HUES6 (cell line): ENCODE measurements at regions not wholly inside any gene's neighbourhood (a gene's known extent, or its start where the extent isn't known, plus 50 kb on each side); places are given as distances from the start of the nearest gene placed in this dataset.
"Not testable (repeated sequence)": the region's sequence is repeated elsewhere in the genome, so short reads cannot be mapped to it uniquely, and the experiment has no call there.

Experiments used
- H3K27ac ChIP-seq: 2 replicates; pipeline ENCODE4 v1.7.0; 2013; ENCODE audit warnings: low read depth, mild to moderate bottlenecking, low read length, inconsistent platforms
- H3K27me3 ChIP-seq: 2 replicates; pipeline ENCODE4 v1.6.1; 2013; ENCODE audit warnings: low read length; ENCODE audit not compliant: control insufficient read depth, insufficient read depth
- H3K36me3 ChIP-seq: 2 replicates; pipeline ENCODE4 v1.6.1; 2013; ENCODE audit warnings: low read length; ENCODE audit not compliant: control insufficient read depth, insufficient read depth
- H3K4me1 ChIP-seq: 2 replicates; pipeline ENCODE4 v1.6.1; 2013; ENCODE audit warnings: low read length; ENCODE audit not compliant: control insufficient read depth, insufficient read depth
- H3K4me3 ChIP-seq: 2 replicates; pipeline ENCODE4 v1.5.1; 2013; ENCODE audit warnings: low read depth, low read length
- H3K9ac ChIP-seq: one replicate; pipeline ENCODE4 v1.6.1; 2013; ENCODE audit warnings: mild to moderate bottlenecking, low read length
- H3K9me3 ChIP-seq: 2 replicates; pipeline ENCODE4 v1.6.1; 2013; ENCODE audit warnings: low read depth, low read length; ENCODE audit not compliant: control insufficient read depth, insufficient read depth

DNA sequence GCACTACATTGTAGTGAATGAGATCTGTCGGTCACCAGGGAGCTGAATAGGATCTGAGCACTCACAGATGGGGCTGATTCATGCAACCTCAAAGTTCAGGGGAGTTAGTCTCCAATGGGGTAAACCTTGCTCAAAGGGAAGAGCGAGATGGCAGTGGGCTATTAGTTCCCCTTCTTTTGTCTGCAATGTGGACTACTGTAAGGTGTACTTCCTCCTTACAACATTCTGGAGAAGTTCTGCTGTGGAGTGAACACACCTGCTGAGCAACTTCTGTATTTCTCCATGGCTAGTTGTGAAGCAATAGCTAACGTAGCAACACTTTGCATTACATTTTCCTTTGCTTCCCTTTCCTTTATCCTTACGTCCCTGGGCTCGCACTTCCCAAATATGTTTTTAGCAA lies 134.3 kb upstream of the B3GAT2 start:
- Histone ChIP-seq H3K27ac (no peak overlapping the region), H3K9ac (no peak overlapping the region), H3K27me3 (no peaks in the 10 kb centered on the region), H3K4me3 (no peak overlapping the region), H3K4me1 (no peaks in the 10 kb centered on the region), H3K9me3 (no peaks in the 10 kb centered on the region), H3K36me3 (no peaks in the 10 kb centered on the region)

DNA sequence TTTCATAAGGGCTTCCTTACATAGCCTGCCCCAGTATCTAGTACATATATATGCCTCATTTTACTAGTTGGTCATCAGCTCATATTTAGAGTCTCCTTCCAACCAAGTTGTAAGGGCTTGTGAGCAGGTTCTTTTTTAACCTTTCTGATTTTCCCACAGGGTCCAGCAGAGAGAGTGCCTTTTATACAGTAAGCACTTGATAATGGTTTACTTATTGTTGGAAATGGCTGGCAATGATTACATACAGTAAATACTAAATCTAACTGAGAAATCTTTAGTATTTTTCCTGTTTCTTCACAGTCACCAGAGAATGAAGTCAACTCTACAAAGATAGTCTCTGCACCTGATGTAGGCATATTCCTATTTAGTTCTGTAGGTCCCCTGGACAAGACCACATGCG lies 135.1 kb upstream of the B3GAT2 start:
- Histone ChIP-seq H3K36me3 (no peaks in the 10 kb centered on the region), H3K4me1 (no peaks in the 10 kb centered on the region), H3K27me3 (no peaks in the 10 kb centered on the region), H3K4me3 (no peak overlapping the region), H3K9ac (no peak overlapping the region), H3K9me3 (no peaks in the 10 kb centered on the region), H3K27ac (no peak overlapping the region)

DNA sequence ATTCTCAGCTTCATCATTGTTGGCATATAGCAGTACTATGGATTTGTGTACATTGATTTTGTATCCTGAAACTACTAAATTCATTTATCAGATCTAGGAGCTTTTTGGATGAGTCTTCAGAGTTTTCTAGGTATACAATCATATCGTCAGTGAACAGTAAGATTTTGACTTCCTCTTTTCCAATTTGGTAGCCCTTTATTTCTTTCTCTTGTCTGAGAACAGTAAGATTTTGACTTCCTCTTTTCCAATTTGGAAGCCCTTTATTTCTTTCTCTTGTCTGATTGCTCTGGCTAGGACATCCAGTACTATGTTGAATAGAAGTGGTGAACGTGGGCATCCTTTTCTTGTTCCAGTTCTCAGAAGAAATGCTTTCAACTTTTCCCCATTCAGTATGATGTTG lies 140.4 kb upstream of the B3GAT2 start:
- H3K27me3 ChIP-seq, H3K27ac ChIP-seq, H3K36me3 ChIP-seq, H3K9ac ChIP-seq, H3K9me3 ChIP-seq, H3K4me3 ChIP-seq, H3K4me1 ChIP-seq: not testable (repeated sequence)

DNA sequence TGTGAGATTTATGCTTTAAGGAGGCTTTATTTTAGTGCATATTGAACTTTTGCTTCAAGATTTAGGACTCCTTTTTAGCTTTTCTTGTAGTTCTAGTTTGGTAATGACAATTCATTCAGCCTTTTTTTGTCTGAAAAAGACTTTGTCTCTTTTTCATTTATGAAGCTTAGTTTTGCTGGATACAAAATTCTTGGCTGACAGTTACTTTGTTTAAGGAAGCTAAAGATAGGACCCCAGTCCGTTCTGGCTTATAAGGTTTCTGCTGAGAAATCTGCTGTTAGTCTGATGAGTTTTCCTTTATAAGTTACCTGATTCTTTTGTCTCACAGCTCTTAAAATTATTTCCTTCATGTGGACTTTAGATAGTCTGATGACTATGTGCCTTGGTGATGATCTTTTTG lies 142.8 kb upstream of the B3GAT2 start:
- Histone ChIP-seq H3K27me3 (no peaks in the 10 kb centered on the region), H3K36me3 (no peaks in the 10 kb centered on the region), H3K4me1 (no peaks in the 10 kb centered on the region), H3K9me3 (peaks cover 5% of the 10 kb centered on the region; the same call in 1 of the 2 replicates), H3K4me3 (no peak overlapping the region), H3K9ac (no peak overlapping the region), H3K27ac (no peak overlapping the region)

DNA sequence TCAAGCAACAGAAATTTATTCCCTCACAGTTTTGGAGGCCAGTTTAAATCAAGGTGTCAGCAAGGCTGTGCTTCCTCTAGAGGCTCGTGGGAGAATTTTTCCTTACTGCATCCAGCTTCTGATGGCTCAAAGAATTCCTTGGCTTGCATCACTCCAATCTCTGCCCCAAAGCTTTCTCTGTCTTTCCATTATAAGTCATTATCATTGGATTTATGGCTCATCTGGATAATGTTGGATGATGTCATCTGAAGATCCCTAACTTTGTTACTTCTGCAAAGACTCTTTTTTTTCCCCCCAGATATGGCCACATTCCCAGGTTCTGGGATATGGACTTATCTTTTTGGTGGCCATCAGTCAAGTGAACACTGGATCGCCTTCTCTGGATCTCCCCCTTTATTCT lies 146.3 kb upstream of the B3GAT2 start:
- Histone ChIP-seq H3K36me3 (no peaks in the 10 kb centered on the region), H3K9me3 (peaks cover 5% of the 10 kb centered on the region; the same call in 1 of the 2 replicates), H3K9ac (no peak overlapping the region), H3K4me1 (peaks cover 15% of the 10 kb centered on the region), H3K27ac (no peak overlapping the region), H3K27me3 (no peaks in the 10 kb centered on the region), H3K4me3 (no peak overlapping the region)

DNA sequence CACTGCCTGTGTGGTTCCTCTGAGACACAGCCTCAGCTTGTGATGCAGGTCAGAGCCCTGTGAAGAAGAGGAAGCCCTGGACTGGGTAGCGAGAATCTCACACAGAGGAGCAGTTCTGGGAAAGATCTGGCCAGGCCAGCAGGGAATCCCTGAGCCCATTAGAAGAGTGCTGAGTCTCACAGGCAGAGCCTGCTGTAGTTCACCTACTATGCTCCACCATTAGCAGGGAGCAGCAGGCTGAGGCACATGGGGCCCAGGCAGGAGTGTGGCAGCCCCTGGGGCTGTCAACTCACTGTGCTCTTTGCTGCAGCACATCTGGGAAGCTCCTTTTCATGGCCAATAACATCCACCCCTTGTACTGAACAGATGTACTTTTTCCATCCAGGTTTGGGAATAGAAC lies 146.8 kb upstream of the B3GAT2 start:
- Histone ChIP-seq H3K4me3 (no peak overlapping the region), H3K36me3 (no peaks in the 10 kb centered on the region), H3K9me3 (peaks cover 5% of the 10 kb centered on the region; the same call in 1 of the 2 replicates), H3K27ac (no peak overlapping the region), H3K9ac (no peak overlapping the region), H3K4me1 (peaks cover 16% of the 10 kb centered on the region), H3K27me3 (no peaks in the 10 kb centered on the region)

DNA sequence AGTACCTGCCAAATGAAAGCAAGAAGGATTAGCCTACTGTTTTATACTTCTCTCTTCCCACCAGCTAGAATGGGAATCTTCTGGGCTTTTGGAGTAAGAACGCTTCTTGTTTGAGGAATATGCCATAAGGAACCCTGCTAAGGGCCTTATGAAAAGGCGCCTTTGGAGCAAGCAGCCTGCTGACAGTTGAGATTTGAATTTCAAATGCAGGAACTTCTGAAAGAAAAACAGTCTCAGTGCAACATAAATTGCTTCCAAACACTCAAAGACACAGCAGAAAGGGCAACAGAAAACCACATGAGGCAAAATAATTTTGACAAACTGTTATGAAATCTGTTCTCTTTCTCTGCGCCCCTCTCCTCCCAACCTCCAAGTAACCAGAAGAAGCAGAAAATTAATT lies 149.4 kb upstream of the B3GAT2 start:
- Histone ChIP-seq H3K36me3 (no peaks in the 10 kb centered on the region), H3K27me3 (no peaks in the 10 kb centered on the region), H3K4me3 (no peak overlapping the region), H3K9me3 (no peaks in the 10 kb centered on the region), H3K27ac (no peak overlapping the region), H3K9ac (no peak overlapping the region), H3K4me1 (peaks cover 16% of the 10 kb centered on the region)

DNA sequence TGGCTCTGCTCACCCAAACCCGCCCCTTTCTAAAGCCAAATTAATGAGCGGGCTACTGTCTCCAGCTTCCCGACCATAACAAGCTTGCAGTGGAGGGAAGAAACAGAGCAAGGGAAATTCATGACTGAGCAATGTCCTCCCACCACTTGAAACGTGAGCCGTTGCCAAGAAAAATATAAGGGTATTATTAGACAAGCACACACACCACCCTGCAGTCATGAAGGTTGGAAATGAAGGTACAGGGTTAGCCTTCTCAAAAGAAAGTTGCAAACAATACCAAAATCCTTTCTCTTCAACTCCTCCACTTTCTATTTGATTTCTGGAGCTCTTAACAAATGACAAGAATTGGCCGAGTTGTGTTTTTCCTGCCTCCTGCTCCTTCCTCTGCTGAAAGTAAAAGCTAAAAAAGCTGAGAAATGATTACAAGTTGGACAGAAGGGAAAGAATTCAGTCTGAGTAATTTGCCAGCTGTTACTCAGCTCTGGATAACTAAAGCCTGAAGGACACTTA lies 151.1 kb upstream of the B3GAT2 start:
- peaks cover 16% of the 10 kb centered on the region for H3K4me1 ChIP-seq
- H3K36me3 ChIP-seq: no peaks in the 10 kb centered on the region
- no peak overlapping the region for H3K27ac ChIP-seq
- H3K27me3 ChIP-seq: no peaks in the 10 kb centered on the region
- H3K4me3 ChIP-seq: no peak overlapping the region
- no peaks in the 10 kb centered on the region for H3K9me3 ChIP-seq
- H3K9ac ChIP-seq: no peak overlapping the region

DNA sequence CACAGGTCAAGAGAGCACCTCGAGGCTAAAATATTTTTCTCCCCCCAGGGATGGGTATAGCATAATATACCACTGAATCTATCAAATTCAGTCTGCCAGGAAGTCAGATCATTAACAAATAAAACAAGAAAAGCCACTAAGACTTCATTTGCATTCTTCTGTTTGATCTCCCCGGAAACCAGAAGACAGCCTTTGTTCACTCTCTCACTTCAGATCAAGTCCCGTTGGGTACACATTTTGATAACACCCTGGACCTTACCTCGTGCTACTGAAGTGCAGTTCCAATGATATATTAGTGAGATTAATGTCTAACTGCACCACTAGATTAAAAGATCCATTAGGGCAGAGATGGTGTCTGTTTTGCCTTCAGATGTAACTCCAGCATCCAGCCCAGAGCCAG lies 157.7 kb upstream of the B3GAT2 start:
- Histone ChIP-seq H3K4me3 (no peak overlapping the region), H3K36me3 (no peaks in the 10 kb centered on the region), H3K9me3 (peaks cover 3% of the 10 kb centered on the region; the same call in 1 of the 2 replicates), H3K4me1 (0 out of 2 replicates have a peak, but pooled peaks cover 4% of the 10 kb centered on the region), H3K9ac (no peak overlapping the region), H3K27me3 (no peaks in the 10 kb centered on the region), H3K27ac (no peak overlapping the region)

DNA sequence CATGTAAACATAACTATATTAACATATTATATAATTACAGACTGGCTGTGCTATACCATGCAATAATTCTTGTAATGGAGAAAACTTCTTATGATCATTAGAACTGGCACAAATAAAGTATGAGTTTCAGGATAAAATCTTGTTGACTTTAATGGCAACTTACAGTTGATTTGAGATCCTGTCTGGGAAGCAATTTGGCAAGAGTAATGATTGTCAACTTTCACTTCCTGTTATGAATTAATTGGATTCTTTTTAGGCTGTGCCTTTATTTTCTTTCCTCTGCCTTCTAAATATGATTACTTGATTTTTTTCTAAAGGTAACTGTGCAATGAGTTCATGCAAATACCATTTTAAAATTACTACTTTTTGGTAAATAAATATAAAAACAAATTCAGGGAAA lies 158.1 kb upstream of the B3GAT2 start:
- no peak overlapping the region for H3K9ac ChIP-seq
- H3K27me3 ChIP-seq: no peaks in the 10 kb centered on the region
- no peaks in the 10 kb centered on the region for H3K36me3 ChIP-seq
- H3K9me3 ChIP-seq: peaks cover 3% of the 10 kb centered on the region; the same call in 1 of the 2 replicates
- 0 out of 2 replicates have a peak, but pooled peaks cover 4% of the 10 kb centered on the region for H3K4me1 ChIP-seq
- H3K4me3 ChIP-seq: no peak overlapping the region
- H3K27ac ChIP-seq: no peak overlapping the region

DNA sequence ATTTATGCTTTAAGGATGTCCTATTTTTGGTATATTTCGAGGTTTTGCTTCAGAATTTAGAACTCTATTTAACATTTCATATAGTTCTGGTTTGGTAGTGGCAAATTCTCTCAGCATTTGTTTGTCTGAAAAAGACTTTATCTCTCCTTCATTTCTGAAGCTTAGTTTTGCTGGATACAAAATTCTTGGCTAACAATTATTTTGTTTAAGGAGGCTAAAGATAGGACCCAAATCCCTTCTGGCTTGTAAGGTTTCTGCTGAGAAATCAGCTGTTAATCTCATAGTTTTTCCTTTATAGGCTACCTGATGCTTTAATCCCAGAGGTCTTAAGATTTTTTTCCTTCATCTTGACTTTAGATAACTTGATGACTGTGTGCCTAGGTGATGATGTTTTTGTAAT lies 162.7 kb upstream of the B3GAT2 start:
- H3K9ac ChIP-seq: no peak overlapping the region
- 0 out of 2 replicates have a peak, but pooled peaks cover 3% of the 10 kb centered on the region for H3K4me1 ChIP-seq
- peaks cover 3% of the 10 kb centered on the region; the same call in 1 of the 2 replicates for H3K9me3 ChIP-seq
- H3K27ac ChIP-seq: no peak overlapping the region
- no peaks in the 10 kb centered on the region for H3K36me3 ChIP-seq
- no peak overlapping the region for H3K4me3 ChIP-seq
- H3K27me3 ChIP-seq: no peaks in the 10 kb centered on the region

DNA sequence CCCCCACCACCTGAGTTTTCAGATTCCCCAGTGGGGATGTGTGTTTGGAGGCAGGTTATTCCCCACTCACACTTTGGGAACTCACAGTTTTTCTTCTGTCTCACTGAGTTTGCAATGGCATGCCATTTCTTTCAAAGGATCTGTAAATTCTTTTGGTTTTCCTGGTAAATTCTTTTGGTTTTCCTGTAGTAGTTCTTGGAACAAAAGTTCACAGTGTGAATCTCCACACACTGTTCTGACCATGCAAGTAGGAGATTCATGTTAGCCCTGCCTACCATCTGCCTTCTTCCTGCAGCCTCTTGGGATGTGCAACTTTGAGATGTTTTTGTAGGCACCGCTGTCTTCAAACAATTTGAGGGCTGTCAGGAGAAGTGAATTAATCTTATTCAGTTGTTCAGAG lies 165.6 kb upstream of the OGFRL1 start:
- H3K4me3 ChIP-seq: no peak overlapping the region
- peaks cover 6% of the 10 kb centered on the region; the same call in 1 of the 2 replicates for H3K9me3 ChIP-seq
- no peak overlapping the region for H3K9ac ChIP-seq
- H3K4me1 ChIP-seq: peaks cover 10% of the 10 kb centered on the region; the same call in 1 of the 2 replicates
- H3K36me3 ChIP-seq: no peaks in the 10 kb centered on the region
- no peak overlapping the region for H3K27ac ChIP-seq
- H3K27me3 ChIP-seq: no peaks in the 10 kb centered on the region
